Sciatic nerve (tissue), 2 donors: ENCODE measurements at regions not wholly inside any gene's neighbourhood (a gene's known extent, or its start where the extent isn't known, plus 50 kb on each side); places are given as distances from the start of the nearest gene placed in this dataset.

ENCODE experiments used
- ATAC-seq: fragments of 200-7000 bp; cut with Tn5 transposase; one replicate; pipeline ENCODE4 v1.9.1; 2020; ENCODE audit warnings: mild to moderate bottlenecking, moderate library complexity
- DNase-seq: peaks from one replicate; pipeline ENCODE4 v3.0.0-alpha.2; 2020; ENCODE audit warnings: low spot score
- intact Hi-C: fragments of 100-400 bp; cut with DNase I; formaldehyde crosslinking; loops from one replicate; pipeline ENCODE4 v1.14.2; 2022
- donor health status: DM: no; HTN: no; CAD: no.
- donor health status: DM: no; HTN: no; CAD: no.

DNA sequence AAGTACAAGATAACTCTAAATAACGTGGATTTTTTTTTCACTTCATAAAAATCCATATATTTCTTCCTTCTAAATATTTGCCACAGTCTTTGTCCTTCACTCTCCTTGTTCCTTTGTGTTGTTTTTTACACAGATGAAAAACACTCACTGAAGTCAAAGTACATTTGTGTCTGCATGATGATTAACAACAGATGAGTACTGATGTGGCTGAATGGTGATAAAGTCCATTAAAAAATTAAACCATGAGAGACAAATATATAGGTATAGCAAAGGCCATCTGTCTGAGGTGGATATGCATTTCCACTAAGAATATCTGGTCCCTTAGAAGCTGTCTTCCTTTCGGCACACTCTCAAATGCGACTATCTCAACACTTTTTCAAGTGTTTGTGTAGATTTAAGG, 317.5 kb upstream of the MCTP2 start:
- no peak for DNase-seq
- intact Hi-C loops, result no loop called here
- no peak for ATAC-seq

GRCh38 chr15:93913310-93913709, 318.1 kb upstream of the MCTP2 start:
- ATAC-seq (no peak), DNase-seq (no peak)
- intact Hi-C loops, result no loop called here

DNA sequence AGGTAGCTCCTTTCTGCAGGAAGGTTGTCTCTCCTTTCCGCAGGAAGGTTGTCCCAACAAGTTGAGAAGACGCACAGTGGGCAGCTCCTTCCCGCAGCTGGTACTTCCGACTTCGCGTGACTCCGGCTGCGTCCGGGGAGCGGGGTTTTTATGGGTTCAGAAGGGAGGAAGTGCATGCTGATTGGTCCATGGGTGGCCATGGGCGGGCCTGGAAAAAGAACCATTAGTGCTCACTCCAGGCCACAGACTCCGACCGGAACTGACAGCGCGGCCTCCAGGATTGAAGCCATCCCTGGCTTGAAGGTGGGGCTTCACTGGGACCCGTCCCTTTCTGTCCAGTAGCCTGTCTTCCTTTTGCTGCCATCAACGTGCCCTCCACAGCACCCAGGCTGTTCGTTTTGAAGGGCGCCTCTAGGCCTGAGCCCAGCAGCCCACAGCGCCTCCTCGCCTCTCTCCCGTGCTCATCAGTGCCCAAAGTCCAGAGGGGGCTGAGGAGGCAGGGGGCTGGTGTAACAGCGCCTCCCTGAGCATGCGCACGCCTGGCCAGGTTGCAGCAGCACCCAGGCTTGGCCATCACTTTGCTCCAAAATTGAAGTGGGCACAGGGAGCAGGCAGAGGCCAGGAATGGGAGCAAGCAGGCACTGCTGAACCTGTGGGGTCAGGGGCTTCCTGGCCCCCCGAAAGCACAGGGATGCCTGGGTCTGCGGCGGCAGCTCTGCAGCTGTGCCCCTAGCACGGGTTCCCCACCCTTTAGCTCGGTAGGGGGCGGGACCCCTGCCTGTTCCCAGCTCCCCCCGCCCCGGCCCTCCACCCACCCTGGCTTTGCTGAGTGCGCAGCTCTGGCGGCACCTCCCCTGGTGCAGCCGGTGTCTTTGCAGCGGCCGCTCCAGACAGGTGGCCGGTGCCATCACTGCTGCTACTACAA, 330.6 kb upstream of the MCTP2 start:
- ATAC-seq (no peak), DNase-seq (no peak)
- intact Hi-C loops, result no loop called here

GRCh38 chr15:93899817-93900216, 331.5 kb upstream of the MCTP2 start:
- no peak for ATAC-seq
- no peak for DNase-seq
- intact Hi-C loops, result no loop called here

GRCh38 chr15:93897377-93897776, 334.0 kb upstream of the MCTP2 start:
- intact Hi-C loops, result no loop called here
- ATAC-seq, result no peak
- DNase-seq, result no peak

- intact Hi-C loops, result no loop called here
- ATAC-seq (no peak), DNase-seq (no peak)
These were observed 335.2 kb upstream of the MCTP2 start for GRCh38 chr15:93895976-93896770.

DNA sequence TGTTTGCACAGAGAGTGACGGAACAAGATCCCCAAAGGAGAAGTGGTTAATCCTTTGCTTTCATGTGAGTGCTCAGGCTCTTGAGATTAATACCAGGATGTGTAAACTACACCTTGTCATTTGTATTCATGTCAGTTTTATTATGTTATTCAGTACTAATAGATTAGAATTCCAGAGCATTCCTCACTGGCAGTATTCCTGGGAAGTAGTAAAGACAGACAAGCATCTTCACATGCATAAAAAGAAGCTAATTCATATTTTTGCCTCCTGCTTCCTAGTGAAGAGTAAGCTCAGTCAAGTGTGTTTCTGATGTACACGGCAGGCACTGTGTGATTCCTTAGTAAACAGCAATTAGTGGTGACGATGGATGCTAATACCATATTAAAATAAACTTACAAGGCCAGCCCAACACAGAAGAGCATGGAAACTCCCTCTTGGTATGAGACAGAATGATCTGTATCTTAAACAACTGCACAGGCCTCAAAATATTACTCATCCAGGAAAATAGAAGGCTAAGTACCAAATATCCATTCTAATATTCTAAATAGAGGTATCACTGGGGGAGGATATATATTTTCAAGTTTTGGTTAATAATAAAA, 336.8 kb upstream of the MCTP2 start:
- DNase-seq (no peak), ATAC-seq (no peak)
- intact Hi-C loops, result no loop called here

DNA sequence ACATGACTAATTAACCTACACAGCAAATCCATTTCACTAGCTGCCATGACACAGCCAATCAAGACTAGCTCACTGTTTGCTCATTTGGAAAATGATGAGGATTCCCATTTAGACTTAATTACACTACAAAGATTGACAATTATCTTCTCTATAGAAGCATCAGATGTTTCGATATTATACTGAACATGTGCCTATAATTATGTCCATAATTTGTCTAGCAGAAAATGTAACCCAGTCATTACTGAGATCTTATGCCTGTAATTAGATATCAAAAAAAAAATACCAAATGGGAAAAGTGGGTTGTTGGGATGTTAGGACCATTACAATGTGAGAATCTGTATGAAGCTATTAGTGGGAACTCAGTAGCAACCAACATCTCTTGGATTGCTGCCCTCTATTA, 344.2 kb upstream of the MCTP2 start:
- ATAC-seq, result no peak
- intact Hi-C loops, result no loop called here

DNA sequence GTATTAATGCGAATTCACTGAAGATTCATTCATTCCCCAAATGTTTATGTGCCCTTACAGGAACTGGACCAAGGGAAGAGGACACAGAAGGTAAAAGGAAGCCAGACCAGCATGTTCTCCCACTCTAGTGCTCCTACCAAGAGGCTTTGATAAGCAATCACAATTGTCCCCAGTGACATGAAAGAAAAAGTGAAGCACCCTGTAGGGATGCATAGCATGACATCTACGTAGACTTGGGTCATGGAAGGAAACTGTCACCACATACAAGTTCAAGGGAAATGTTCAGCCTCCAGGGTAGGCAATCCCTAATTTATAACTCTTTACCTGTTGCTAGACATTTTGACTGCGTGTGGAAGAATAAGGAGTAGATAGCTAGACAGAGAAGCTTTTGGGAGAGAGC, 348.6 kb upstream of the MCTP2 start:
- no peak for DNase-seq
- ATAC-seq, result no peak
- intact Hi-C loops, result no loop called here

More for the DNA sequence above, 344.2 kb upstream of the MCTP2 start:
- no peak for DNase-seq

- intact Hi-C loops, result no loop called here
- no peak for DNase-seq
- peak; percentile 65 for ATAC-seq
These were observed 349.2 kb upstream of the MCTP2 start for GRCh38 chr15:93882141-93882540.

DNA sequence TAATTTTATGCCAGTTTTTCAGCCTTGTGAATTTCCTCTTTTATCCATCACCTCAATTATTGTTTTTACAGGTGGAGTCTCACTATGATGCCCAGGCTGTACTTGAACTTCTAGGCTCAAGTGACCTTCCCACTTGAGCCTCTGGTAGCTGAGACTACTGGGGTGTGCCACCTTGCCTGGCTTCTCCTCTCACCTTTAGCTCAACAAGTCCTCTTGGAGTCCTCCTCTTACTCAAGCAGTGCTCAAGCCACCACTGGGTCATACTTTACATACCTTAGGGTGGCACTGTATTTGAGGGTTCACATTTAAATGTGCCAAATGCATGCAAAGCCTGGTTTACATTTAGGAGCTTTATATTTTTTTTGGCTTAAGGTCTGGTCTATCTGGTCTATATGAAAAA, 350.1 kb upstream of the MCTP2 start:
- intact Hi-C loops, result no loop called here
- DNase-seq (no peak), ATAC-seq (no peak)

DNA sequence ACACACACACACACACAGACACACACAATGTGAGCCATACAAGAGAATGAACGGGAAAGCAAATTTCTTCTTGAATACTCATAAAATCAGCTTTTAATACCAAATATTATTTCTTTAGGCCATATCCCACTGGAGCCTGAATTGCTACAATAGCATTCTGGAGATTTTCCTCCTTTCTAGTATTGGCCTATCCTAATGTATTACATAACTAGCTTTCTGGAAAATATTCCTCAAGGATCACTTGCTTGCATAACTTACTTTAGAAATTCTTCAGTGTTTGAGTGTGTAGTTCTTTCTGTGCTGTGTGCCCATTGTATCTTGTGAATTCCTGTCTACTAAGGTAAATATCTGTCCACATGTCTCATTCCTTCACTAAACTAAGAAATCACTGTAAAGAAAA, 351.0 kb upstream of the MCTP2 start:
- intact Hi-C loops, result no loop called here
- ATAC-seq, result peak; percentile 79
- no peak for DNase-seq

DNA sequence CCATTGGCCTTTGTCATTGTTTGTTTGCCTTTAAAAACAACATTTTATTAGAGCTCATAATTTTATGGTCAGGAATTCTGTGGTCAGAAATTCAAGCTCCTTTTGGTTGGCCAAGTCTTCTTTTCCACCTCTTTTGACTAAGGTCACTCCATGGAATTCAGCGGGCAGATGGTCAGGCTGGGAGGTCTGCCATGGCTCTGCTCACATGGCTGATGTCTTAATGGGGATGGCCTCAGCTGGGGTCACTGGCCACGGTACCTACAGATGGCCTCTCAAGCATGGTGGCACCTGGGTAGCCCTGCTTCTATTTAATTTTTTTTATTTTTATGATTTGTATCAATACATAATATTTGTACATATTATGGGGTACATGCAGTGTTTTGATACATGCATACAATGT, 360.8 kb upstream of the MCTP2 start:
- DNase-seq (peak; percentile 63), ATAC-seq (peak; percentile 68)
- intact Hi-C loops, result no loop called here

DNA sequence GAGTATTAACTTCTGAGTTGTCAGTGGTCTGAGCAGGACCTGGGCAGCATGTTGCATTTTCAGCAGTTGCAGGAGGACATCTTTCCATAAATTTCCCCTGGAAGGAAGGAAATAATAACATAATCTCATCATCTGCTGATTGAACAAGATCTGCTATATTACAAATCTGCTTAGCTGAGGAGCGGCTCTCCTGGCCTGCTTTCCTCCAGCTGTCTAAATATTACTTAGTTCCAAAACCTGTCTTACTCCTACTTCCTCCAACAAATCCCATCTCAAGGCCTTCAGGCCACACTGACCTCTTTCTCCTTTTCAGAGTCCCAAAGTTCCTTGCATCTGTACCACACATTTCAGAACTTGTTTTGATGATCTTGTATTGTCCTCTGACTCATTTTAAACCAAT, 364.4 kb upstream of the MCTP2 start:
- DNase-seq, result no peak
- intact Hi-C loops, result no loop called here
- ATAC-seq, result peak; percentile 89

- intact Hi-C loops, result no loop called here
- peak; percentile 47 for ATAC-seq
These were observed 364.9 kb upstream of the MCTP2 start for GRCh38 chr15:93866476-93866875.

GRCh38 chr15:93865586-93865985, 365.8 kb upstream of the MCTP2 start:
- DNase-seq (no peak), ATAC-seq (peak; percentile 60)
- intact Hi-C loops, result no loop called here

More at GRCh38 chr15:93866476-93866875, 364.9 kb upstream of the MCTP2 start:
- DNase-seq, result no peak

GRCh38 chr15:93862791-93863190, 368.6 kb upstream of the MCTP2 start:
- DNase-seq (no peak), ATAC-seq (peak; percentile 54)
- intact Hi-C loops, result no loop called here

DNA sequence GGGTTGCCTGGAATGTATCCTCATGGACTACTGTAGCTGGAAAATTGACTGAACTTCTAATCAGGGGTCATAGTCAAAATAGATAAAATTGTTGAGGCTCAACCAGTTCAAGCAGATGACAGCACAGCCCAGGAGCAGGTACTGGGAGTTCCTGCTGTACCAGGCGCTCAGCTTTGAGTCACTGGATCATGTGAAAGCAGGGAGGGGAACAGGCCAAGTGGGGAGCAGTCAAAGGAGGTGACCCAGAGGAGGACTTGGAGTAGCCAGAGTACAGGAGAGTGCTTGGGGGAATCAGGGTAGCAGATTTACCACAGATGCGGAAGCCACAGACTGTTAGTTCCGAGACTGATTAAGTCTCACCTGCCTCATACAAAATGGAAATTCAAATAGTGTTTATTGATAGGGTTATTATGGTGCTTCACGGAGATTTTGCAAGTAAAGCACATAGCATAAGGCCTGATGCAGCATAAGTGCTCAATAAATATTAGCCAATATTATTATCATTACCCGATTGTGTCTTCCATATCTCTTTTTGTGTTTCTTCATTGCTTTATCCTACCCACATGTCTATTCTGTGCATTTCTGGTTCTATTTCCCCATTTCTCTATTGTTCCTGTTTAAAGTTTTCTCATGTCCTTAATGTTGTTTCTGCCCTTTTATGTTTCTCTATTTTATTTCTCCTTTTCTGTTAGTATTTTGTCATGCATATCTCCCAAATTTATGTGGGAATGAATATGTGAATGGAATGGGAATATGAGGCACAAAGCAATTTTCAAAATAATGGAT, 369.2 kb upstream of the MCTP2 start:
- intact Hi-C loops, result no loop called here

DNA sequence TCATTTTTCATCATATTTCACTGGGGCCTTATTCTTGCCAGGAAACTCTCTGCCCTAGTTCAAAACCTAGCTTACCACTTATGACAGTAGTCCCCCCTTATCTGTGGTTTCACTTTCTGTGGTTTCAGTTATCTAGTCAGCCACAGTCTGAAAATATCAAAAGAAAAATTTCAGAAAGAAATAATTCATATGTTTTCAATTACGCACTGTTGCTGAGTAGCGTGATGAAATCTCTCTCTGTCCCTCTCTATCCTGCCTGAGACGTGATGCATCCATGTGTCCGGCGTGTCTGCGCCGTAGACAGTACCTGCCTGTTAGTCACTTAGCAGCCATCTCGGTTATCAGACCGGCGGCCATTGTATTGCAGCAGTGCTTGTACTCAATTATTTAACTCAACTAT, 369.9 kb upstream of the MCTP2 start:
- DNase-seq (no peak), ATAC-seq (peak; percentile 60)
- intact Hi-C loops, result no loop called here

More for the DNA sequence above, 369.2 kb upstream of the MCTP2 start:
- no peak for ATAC-seq
- no peak for DNase-seq
